MM.1S (cell line): ENCODE measurements at regions not wholly inside any gene's neighbourhood (a gene's known extent, or its start where the extent isn't known, plus 50 kb on each side); places are given as distances from the start of the nearest gene placed in this dataset.

ENCODE experiments used
- EZH2 ChIP-seq: fragments of 300-600 bp; sonication (generic); optimal IDR thresholded peaks from 2 replicates; pipeline ENCODE3; 2017; ENCODE audit warnings: low read depth, mild to moderate bottlenecking, antibody characterized with exemption, low read length, mixed read lengths
- EZH2phosphoT487 ChIP-seq: fragments of 300-600 bp; sonication (generic); IDR thresholded peaks from 2 replicates; pipeline ENCODE4 v1.6.1; 2018; ENCODE audit warnings: antibody characterized with exemption, low read length
- TF ChIP-seq, protein P1 (sequence below): fragments of 300-600 bp; sonication (generic); IDR thresholded peaks from 2 replicates; pipeline ENCODE4 v1.5.1; 2016; ENCODE audit warnings: antibody characterized with exemption, low read length, mixed read lengths

DNA sequence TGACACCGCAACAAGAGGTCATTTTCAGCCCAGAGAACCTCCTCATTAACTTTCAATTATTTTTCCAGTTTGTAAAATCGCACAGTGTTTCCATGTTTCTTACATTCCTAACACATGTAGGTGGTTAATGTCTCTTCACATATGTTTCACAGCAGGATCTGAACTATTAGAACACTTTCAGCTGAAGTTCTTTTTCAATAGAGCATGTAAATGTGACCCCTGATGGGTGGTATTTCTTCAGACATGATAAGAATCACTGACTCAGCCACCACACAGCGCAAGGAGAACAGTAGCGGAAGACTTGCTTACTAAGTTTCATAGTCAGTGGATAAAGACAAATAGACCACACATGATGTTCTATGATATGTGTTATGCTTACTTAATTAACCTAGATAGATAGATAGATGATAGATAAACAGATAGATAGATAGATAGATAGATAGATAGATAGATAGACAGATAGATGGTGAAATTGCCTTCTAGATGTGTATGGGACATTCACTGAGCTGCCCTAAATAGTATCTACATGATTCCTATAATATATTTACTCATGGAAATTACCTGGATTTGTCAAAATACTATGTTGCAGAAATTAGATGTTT lies 1992.1 kb upstream of the NUDT12 start:
- TF ChIP-seq EZH2phosphoT487: no peak
- TF ChIP-seq, protein P1, sequence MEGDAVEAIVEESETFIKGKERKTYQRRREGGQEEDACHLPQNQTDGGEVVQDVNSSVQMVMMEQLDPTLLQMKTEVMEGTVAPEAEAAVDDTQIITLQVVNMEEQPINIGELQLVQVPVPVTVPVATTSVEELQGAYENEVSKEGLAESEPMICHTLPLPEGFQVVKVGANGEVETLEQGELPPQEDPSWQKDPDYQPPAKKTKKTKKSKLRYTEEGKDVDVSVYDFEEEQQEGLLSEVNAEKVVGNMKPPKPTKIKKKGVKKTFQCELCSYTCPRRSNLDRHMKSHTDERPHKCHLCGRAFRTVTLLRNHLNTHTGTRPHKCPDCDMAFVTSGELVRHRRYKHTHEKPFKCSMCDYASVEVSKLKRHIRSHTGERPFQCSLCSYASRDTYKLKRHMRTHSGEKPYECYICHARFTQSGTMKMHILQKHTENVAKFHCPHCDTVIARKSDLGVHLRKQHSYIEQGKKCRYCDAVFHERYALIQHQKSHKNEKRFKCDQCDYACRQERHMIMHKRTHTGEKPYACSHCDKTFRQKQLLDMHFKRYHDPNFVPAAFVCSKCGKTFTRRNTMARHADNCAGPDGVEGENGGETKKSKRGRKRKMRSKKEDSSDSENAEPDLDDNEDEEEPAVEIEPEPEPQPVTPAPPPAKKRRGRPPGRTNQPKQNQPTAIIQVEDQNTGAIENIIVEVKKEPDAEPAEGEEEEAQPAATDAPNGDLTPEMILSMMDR: no peak
- no peak for TF ChIP-seq EZH2
